GM19043 (cell line): ENCODE measurements at regions not wholly inside any gene's neighbourhood (a gene's known extent, or its start where the extent isn't known, plus 50 kb on each side); places are given as distances from the start of the nearest gene placed in this dataset.

Experiments
- ATAC-seq: cut with Tn5 transposase; IDR thresholded peaks from one replicate; pipeline ENCODE4 v1.9.1; 2021; ENCODE audit warnings: low read depth; ENCODE audit not compliant: unreplicated experiment

- no peak for ATAC-seq
Observed at GRCh38 chr4:24476282-24476681, 108.1 kb downstream of the DHX15 start.

GRCh38 chr4:24475756-24476155, 108.6 kb downstream of the DHX15 start:
- ATAC-seq, result no peak

- ATAC-seq, result no peak
Observed at GRCh38 chr4:24473309-24473721, 111.0 kb downstream of the DHX15 start.

GRCh38 chr4:24472514-24473308, 111.6 kb downstream of the DHX15 start:
- ATAC-seq, result peak; percentile 49

GRCh38 chr4:24472161-24472510, 112.2 kb downstream of the DHX15 start:
- ATAC-seq, result no peak

- no peak for ATAC-seq
Observed at GRCh38 chr4:24471486-24472160, 112.7 kb downstream of the DHX15 start.

- no peak for ATAC-seq
Observed at GRCh38 chr4:24470666-24471485, 113.5 kb downstream of the DHX15 start.

GRCh38 chr4:24468071-24468470, 116.3 kb downstream of the DHX15 start:
- no peak for ATAC-seq

- ATAC-seq, result no peak
Observed at GRCh38 chr4:24464566-24464965, 119.8 kb downstream of the DHX15 start.

GRCh38 chr4:24456431-24456830, 127.9 kb downstream of the DHX15 start:
- ATAC-seq, result no peak

- ATAC-seq, result no peak
Observed at GRCh38 chr4:24453951-24454350, 130.4 kb downstream of the DHX15 start.

- no peak for ATAC-seq
Observed at GRCh38 chr4:24451870-24452269, 132.5 kb downstream of the DHX15 start.

- no peak for ATAC-seq
Observed at GRCh38 chr4:24443200-24443599, 141.2 kb downstream of the DHX15 start.

GRCh38 chr4:24440765-24441164, 143.6 kb downstream of the DHX15 start:
- ATAC-seq, result no peak

- ATAC-seq, result no peak
Observed at GRCh38 chr4:24434241-24434640, 150.1 kb downstream of the DHX15 start.

- no peak for ATAC-seq
Observed at GRCh38 chr4:24433515-24434214, 150.7 kb downstream of the DHX15 start.

- no peak for ATAC-seq
Observed at GRCh38 chr4:24428850-24429249, 155.5 kb downstream of the DHX15 start.

- no peak for ATAC-seq
Observed at GRCh38 chr4:24426557-24426956, 157.8 kb downstream of the DHX15 start.

- no peak for ATAC-seq
Observed at GRCh38 chr4:24425863-24426262, 158.5 kb downstream of the DHX15 start.

GRCh38 chr4:24423670-24424069, 160.7 kb downstream of the DHX15 start:
- ATAC-seq, result no peak

GRCh38 chr4:24422644-24423043, 161.7 kb downstream of the DHX15 start:
- ATAC-seq, result no peak
